ENCODE measurements at regions not wholly inside any gene's neighbourhood (a gene's known extent, or its start where the extent isn't known, plus 50 kb on each side); places are given as distances from the start of the nearest gene placed in this dataset.

DNA sequence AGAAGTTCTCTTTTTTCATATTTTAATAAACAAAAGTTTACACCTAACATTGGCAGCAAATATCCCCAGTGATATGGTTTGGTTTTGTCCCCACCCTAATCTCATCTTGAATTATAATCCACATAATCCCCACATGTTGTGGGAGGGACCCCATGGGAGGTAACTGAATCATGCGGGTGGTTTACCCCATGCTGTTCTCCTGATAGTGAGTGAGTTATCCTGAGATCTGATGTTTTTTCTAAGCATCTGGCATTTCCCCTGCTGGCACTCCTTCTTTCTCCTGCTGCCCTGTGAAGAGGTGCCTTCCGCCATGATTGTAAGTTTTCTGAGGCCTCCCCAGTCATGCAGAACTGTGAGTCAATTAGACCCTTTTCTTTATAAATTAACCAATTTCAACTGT, 214.7 kb downstream of the SLITRK1 start:
- POLR2A ChIA-PET: no interaction called here
- TF ChIP-seq POLR2AphosphoS5 (IDR thresholded peaks at IDR 0.05; ENCODE audit: insufficient read depth, low read depth, low read length): no peak
- no peak for TF ChIP-seq JUN (IDR thresholded peaks at IDR 0.05; ENCODE audit: borderline replicate concordance, insufficient read depth, insufficient read length, low read depth)
- no peak for TF ChIP-seq GATA2 (IDR thresholded peaks at IDR 0.05; ENCODE audit: insufficient read depth, insufficient read length, low read depth, low read length)
- no peak for TF ChIP-seq EZH2 (IDR thresholded peaks at IDR 0.05; ENCODE audit: borderline replicate concordance, low read depth, low read length, severe bottlenecking)
- TF ChIP-seq, protein P1, sequence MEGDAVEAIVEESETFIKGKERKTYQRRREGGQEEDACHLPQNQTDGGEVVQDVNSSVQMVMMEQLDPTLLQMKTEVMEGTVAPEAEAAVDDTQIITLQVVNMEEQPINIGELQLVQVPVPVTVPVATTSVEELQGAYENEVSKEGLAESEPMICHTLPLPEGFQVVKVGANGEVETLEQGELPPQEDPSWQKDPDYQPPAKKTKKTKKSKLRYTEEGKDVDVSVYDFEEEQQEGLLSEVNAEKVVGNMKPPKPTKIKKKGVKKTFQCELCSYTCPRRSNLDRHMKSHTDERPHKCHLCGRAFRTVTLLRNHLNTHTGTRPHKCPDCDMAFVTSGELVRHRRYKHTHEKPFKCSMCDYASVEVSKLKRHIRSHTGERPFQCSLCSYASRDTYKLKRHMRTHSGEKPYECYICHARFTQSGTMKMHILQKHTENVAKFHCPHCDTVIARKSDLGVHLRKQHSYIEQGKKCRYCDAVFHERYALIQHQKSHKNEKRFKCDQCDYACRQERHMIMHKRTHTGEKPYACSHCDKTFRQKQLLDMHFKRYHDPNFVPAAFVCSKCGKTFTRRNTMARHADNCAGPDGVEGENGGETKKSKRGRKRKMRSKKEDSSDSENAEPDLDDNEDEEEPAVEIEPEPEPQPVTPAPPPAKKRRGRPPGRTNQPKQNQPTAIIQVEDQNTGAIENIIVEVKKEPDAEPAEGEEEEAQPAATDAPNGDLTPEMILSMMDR (IDR thresholded peaks at IDR 0.05; ENCODE audit: extremely low read depth in 1 of 2, insufficient read depth in 1 of 2, low read depth in 1 of 2, low read length in 2 of 2): no peak
- TF ChIP-seq FOS (IDR thresholded peaks at IDR 0.05; ENCODE audit: borderline replicate concordance, insufficient read depth, low read length): no peak
- TF ChIP-seq, protein P2, sequence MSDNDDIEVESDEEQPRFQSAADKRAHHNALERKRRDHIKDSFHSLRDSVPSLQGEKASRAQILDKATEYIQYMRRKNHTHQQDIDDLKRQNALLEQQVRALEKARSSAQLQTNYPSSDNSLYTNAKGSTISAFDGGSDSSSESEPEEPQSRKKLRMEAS (IDR thresholded peaks at IDR 0.05; ENCODE audit: insufficient read depth, insufficient read length): no peak
- no peak for TF ChIP-seq POLR2A (IDR thresholded peaks at IDR 0.05; ENCODE audit: low read depth, low read length)
- no peak for TF ChIP-seq MYC (IDR thresholded peaks at IDR 0.05; ENCODE audit: low read depth, low read length)

More for the DNA sequence above, 214.7 kb downstream of the SLITRK1 start:
- dilution Hi-C loops (cut with MboI; ENCODE audit: extremely low pct_ligation_motif_present, low sequenced_read_pairs): no loop called here
- Histone ChIP-seq H3K36me3 (ENCODE audit: control insufficient read depth in 2 of 2, extremely low read depth in 1 of 2, insufficient read depth in 2 of 2, low read length in 2 of 2) (no peaks in the 10 kb centered on the region), H3K27me3 (ENCODE audit: control insufficient read depth in 2 of 2, insufficient read depth in 2 of 2, low read length in 2 of 2) (no peaks in the 10 kb centered on the region), H3K4me2 (ENCODE audit: insufficient read depth, low read length) (no peak overlapping the region), H3K9me3 (replicated peaks; ENCODE audit: control insufficient read depth, insufficient read depth, low read length) (peaks cover 5% of the 10 kb centered on the region), H3K9ac (replicated peaks; ENCODE audit: extremely low read depth, insufficient read depth, low read length) (no peak overlapping the region), H3K9me1 (replicated peaks; ENCODE audit: control insufficient read depth, extremely low read depth, insufficient read depth, low read length) (no peaks in the 10 kb centered on the region), H3K27ac (ENCODE audit: insufficient read depth, low read depth, low read length) (no peak overlapping the region), H3K4me3 (replicated peaks in 1 of 3; ENCODE audit: insufficient read depth in 1 of 3, low read depth in 1 of 3, low read length in 3 of 3) (no peak overlapping the region), H3K4me1 (ENCODE audit: control insufficient read depth, extremely low read depth, insufficient read depth, low read length) (no peaks in the 10 kb centered on the region), H3K79me2 (ENCODE audit: control insufficient read depth, insufficient read depth, low read length) (no peaks in the 10 kb centered on the region), H2AFZ (ENCODE audit: low read depth, low read length) (no peak overlapping the region), H4K20me1 (replicated peaks; ENCODE audit: control insufficient read depth, extremely low read depth, insufficient read depth, low read length) (no peaks in the 10 kb centered on the region)
- intact Hi-C loops (cut with micrococcal nuclease): no loop called here
- CTCF ChIA-PET: no interaction called here
- no peak for FAIRE-seq
- BruUV-seq (replicated peaks): no TSS peak
- DNase-seq (ENCODE audit: low read depth, low spot score): no peak

Data from endothelial cell of umbilical vein (primary cell).